Tibial nerve (tissue), 4 donors: ENCODE measurements at regions not wholly inside any gene's neighbourhood (a gene's known extent, or its start where the extent isn't known, plus 50 kb on each side); places are given as distances from the start of the nearest gene placed in this dataset.

Source experiments
- DNase-seq, 2 donors: peaks; one replicate each; pipeline ENCODE4 v3.0.0-alpha.2; 2019; ENCODE audit warnings: low spot score in 2 of 2
- H3K27ac ChIP-seq, 4 donors: fragments of 200-600 bp; sonication (generic) in 3 of 4; one replicate each; pipeline ENCODE4 v1.5.1; 2017 to 2019; ENCODE audit warnings: mild to moderate bottlenecking in 1 of 4
- H3K27me3 ChIP-seq, 2 donors: fragments of 200-600 bp; sonication (generic) in 1 of 2; one replicate each; pipeline versions ENCODE4 v1.5.1 to v1.6.0; 2017 to 2019
- H3K36me3 ChIP-seq, 3 donors: fragments of 200-600 bp; sonication (generic); one replicate each; pipeline ENCODE4 v1.5.1; 2018 to 2019
- H3K4me1 ChIP-seq, 4 donors: fragments of 200-600 bp; sonication (generic) in 3 of 4; one replicate each; pipeline ENCODE4 v1.5.1; 2017 to 2019
- H3K4me3 ChIP-seq, 4 donors: fragments of 200-600 bp; sonication (generic) in 3 of 4; one replicate each; pipeline ENCODE4 v1.5.1; 2017 to 2019; ENCODE audit warnings: mild to moderate bottlenecking in 1 of 4, moderate library complexity in 1 of 4
- H3K9me3 ChIP-seq, 4 donors: fragments of 200-600 bp; sonication (generic) in 3 of 4; one replicate each; pipeline ENCODE4 v1.5.1; 2017 to 2019
- EP300 ChIP-seq, 2 donors: sonication (generic); formaldehyde crosslinking; IDR thresholded peaks; one replicate each; pipeline ENCODE4 v1.6.1; 2017; ENCODE audit warnings: antibody characterized with exemption in 2 of 2, mild to moderate bottlenecking in 1 of 2
- POLR2A ChIP-seq, 2 donors: fragments of 450-650 bp; IDR thresholded peaks; one replicate each; pipeline ENCODE4 v1.6.1; 2017; ENCODE audit warnings: antibody characterized with exemption in 2 of 2, mild to moderate bottlenecking in 2 of 2, moderate library complexity in 2 of 2
- WGBS, 2 donors: methylation state at CpG; one replicate each; pipeline ENCODE4 v1.1.5; 2018; 5-methylcytosine and 5-hydroxymethylcytosine counted together
- TF ChIP-seq, protein P1 (sequence below), 5 experiments: fragments of 200-600 bp in 3 of 5; fragments of 450-650 bp in 2 of 5; sonication (generic) in 3 of 5; IDR thresholded peaks; one replicate each; pipeline ENCODE4 v1.5.1; 2016 to 2019; ENCODE audit warnings: antibody characterized with exemption in 5 of 5, mild to moderate bottlenecking in 3 of 5, moderate library complexity in 2 of 5

DNA sequence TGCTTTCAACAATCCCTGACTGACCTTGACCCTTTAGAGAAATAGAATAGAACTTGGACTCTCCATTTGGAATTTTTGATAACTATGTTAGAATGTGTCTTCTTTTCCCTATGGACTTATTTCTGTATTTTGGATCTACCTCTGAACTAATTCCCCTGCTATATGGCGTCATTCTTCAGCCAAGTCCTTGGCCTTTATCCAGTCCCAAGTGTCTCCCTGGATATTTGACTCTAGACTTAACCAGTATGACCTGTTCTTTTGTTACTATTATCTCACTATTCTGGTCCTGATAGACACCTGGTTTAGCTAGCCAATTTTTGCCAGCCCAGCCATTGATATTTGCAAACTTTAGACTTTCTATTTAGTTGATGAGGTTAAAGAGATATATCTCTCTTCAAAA is 186.8 kb downstream of the KCNS3 start:
- no peak for DNase-seq
- TF ChIP-seq, protein P1, sequence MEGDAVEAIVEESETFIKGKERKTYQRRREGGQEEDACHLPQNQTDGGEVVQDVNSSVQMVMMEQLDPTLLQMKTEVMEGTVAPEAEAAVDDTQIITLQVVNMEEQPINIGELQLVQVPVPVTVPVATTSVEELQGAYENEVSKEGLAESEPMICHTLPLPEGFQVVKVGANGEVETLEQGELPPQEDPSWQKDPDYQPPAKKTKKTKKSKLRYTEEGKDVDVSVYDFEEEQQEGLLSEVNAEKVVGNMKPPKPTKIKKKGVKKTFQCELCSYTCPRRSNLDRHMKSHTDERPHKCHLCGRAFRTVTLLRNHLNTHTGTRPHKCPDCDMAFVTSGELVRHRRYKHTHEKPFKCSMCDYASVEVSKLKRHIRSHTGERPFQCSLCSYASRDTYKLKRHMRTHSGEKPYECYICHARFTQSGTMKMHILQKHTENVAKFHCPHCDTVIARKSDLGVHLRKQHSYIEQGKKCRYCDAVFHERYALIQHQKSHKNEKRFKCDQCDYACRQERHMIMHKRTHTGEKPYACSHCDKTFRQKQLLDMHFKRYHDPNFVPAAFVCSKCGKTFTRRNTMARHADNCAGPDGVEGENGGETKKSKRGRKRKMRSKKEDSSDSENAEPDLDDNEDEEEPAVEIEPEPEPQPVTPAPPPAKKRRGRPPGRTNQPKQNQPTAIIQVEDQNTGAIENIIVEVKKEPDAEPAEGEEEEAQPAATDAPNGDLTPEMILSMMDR (IDR thresholded peaks at IDR 0.05): no peak
- TF ChIP-seq POLR2A (IDR thresholded peaks at IDR 0.05) (no peak), EP300 (IDR thresholded peaks at IDR 0.05) (no peak)
- H3K4me3 ChIP-seq: no peak overlapping the region
- no peaks in the 10 kb centered on the region for H3K36me3 ChIP-seq
- WGBS, 2 donors: 33 to 75% methylated on average over 1 of the region's 1 CpG
- H3K9me3 ChIP-seq: no peaks in the 10 kb centered on the region
- H3K27me3 ChIP-seq: no peaks in the 10 kb centered on the region
- peaks cover 0 to 30% (median 0%) of the 10 kb centered on the region in 4 donors for H3K4me1 ChIP-seq
- H3K27ac ChIP-seq: no peak overlapping the region

DNA sequence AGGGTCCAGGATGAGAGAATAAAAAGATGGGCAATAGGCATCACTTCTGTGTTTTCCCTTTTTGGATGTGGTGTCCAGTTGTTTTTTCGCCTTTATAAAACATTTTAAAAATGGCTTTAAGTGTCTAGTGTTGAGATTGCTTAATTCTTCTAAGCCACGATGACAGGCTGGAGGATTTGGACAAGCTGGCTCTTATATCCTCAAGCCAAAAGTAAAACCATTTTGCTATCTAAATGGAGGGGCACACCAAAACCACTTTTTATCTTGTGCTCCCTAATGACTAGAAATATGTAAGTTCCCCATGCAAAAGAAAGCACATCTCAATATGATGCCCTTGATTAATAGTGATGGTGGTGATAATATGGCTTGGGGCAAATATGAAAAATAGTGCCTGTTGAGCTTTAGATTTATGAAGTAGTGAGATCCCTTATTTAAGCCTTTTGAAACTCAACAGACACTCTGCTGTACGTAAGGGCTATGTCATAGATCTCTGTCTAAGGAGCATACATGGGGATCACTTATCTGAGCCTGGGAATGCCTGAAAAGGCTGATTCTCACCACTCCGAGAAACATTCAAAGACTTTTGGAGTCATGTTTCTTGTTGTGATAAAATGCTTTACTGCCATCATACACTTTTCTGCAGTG is 185.5 kb downstream of the KCNS3 start:
- H3K4me1 ChIP-seq: peaks cover 0 to 29% (median 0%) of the 10 kb centered on the region in 4 donors
- DNase-seq: no peak
- no peaks in the 10 kb centered on the region for H3K9me3 ChIP-seq
- WGBS, 2 donors: 79 to 91% methylated on average over 4 of the region's 4 CpGs
- no peak overlapping the region for H3K4me3 ChIP-seq
- H3K27ac ChIP-seq: no peak overlapping the region
- no peaks in the 10 kb centered on the region for H3K27me3 ChIP-seq
- no peaks in the 10 kb centered on the region for H3K36me3 ChIP-seq
- TF ChIP-seq, protein P1 (IDR thresholded peaks at IDR 0.05): no peak
- TF ChIP-seq EP300 (IDR thresholded peaks at IDR 0.05): no peak
- no peak for TF ChIP-seq POLR2A (IDR thresholded peaks at IDR 0.05)

GRCh38 chr2:18062892-18063291 is 184.4 kb downstream of the KCNS3 start:
- TF ChIP-seq POLR2A (IDR thresholded peaks at IDR 0.05): no peak
- TF ChIP-seq, protein P1 (IDR thresholded peaks at IDR 0.05): no peak
- no peak for TF ChIP-seq EP300 (IDR thresholded peaks at IDR 0.05)
- H3K9me3 ChIP-seq: no peaks in the 10 kb centered on the region
- WGBS, 2 donors: 49 to 58% methylated on average over 5 of the region's 5 CpGs

GRCh38 chr2:18061717-18062116 is 183.2 kb downstream of the KCNS3 start:
- Histone ChIP-seq H3K9me3 (no peaks in the 10 kb centered on the region), H3K27me3 (no peaks in the 10 kb centered on the region), H3K4me1 (peaks cover 0 to 8% (median 0%) of the 10 kb centered on the region in 4 donors), H3K4me3 (no peak overlapping the region), H3K27ac (no peak overlapping the region), H3K36me3 (no peaks in the 10 kb centered on the region)
- TF ChIP-seq EP300 (IDR thresholded peaks at IDR 0.05) (no peak), POLR2A (IDR thresholded peaks at IDR 0.05) (no peak)
- TF ChIP-seq, protein P1 (IDR thresholded peaks at IDR 0.05): no peak
- DNase-seq: no peak
- WGBS, 2 donors: 82 to 90% methylated on average over 1 of the region's 1 CpG

More at GRCh38 chr2:18062892-18063291, 184.4 kb downstream of the KCNS3 start:
- Histone ChIP-seq H3K27ac (no peak overlapping the region), H3K4me1 (peaks cover 0 to 18% (median 0%) of the 10 kb centered on the region in 4 donors), H3K27me3 (no peaks in the 10 kb centered on the region), H3K4me3 (no peak overlapping the region), H3K36me3 (no peaks in the 10 kb centered on the region)
- no peak for DNase-seq

DNA sequence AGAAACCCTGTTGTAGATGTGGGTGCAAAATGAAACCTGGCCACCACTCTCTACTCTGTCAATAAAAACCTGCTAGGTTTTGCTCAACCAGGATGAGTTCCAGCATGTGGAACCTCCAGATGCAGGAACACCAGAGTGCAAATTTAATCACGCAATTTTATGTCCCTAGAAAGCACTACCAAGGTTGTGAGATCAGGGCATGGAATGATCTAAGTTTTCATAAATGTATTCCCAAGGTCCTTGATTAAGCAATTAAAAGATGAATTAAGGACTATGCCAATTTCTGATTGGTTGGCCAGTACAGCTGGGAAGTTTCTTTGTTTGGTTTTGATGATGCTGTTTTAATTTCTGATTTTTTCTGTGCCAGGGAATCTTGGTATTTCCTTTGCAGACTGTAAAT is 179.2 kb downstream of the KCNS3 start:
- no peak overlapping the region for H3K4me3 ChIP-seq
- no peaks in the 10 kb centered on the region for H3K27me3 ChIP-seq
- TF ChIP-seq, protein P1 (IDR thresholded peaks at IDR 0.05): no peak
- TF ChIP-seq POLR2A (IDR thresholded peaks at IDR 0.05) (no peak), EP300 (IDR thresholded peaks at IDR 0.05) (no peak)
- DNase-seq: no peak
- H3K27ac ChIP-seq: no peak overlapping the region
- WGBS, 2 donors: 75 to 79% methylated on average over 1 of the region's 1 CpG
- H3K9me3 ChIP-seq: no peaks in the 10 kb centered on the region
- H3K4me1 ChIP-seq: no peaks in the 10 kb centered on the region
- H3K36me3 ChIP-seq: no peaks in the 10 kb centered on the region
